ENCODE measurements at regions not wholly inside any gene's neighbourhood (a gene's known extent, or its start where the extent isn't known, plus 50 kb on each side); places are given as distances from the start of the nearest gene placed in this dataset.
"Not testable (repeated sequence)": the region's sequence is repeated elsewhere in the genome, so short reads cannot be mapped to it uniquely, and the experiment has no call there.

DNA sequence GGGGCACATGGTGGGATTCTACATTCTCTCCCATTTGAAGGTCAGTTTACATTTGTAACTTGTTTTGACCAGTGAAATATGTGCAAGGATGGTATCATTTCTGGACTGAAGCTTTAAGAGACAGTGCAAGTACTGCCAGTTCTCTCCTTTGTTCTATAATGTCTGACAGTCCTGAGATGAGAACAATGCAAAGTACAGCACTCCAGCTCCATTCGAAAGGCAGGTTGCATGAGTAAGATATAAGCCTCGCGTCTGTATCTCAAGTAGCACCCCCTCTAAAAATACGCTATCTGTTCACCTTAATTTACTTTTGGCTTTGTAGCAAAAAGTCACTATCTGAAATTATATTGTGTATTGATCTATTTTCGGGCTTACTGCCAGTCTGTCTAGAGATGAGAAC, 1122.2 kb upstream of the TMEM132C start:
- no peak for DNase-seq (ENCODE audit: low spot score)

DNA sequence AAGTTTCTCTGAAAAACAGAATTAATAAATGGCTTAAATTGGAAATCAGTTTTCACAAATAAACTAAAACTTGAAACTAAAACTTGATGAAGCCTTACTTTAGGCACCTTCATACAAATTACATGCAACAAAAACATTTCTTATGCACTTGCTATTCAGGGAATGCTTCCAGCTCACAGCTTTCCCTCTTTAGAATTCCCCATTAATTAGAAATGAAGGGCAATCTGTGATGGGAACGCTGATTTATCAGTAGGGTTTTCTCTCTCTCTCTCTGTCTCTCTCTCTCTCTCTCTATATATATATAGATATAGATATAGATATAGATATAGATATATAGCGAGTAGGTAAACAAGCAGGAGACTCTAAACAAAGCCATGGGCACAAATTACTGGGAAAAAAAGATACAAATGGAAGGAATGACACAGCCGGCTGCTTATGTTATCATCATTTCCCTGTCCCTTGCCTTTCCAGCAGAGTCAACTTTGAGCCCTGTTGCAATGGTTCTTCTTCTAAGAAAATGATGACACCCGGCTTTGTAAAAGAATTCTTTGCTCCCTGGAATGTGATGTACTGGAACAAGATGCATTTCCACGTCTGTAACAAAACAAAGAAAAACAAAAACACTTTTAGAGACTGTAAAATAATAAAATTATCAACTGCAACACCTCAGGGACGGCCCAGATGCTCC, 1121.6 kb upstream of the TMEM132C start:
- DNase-seq (ENCODE audit: low spot score): no peak

DNA sequence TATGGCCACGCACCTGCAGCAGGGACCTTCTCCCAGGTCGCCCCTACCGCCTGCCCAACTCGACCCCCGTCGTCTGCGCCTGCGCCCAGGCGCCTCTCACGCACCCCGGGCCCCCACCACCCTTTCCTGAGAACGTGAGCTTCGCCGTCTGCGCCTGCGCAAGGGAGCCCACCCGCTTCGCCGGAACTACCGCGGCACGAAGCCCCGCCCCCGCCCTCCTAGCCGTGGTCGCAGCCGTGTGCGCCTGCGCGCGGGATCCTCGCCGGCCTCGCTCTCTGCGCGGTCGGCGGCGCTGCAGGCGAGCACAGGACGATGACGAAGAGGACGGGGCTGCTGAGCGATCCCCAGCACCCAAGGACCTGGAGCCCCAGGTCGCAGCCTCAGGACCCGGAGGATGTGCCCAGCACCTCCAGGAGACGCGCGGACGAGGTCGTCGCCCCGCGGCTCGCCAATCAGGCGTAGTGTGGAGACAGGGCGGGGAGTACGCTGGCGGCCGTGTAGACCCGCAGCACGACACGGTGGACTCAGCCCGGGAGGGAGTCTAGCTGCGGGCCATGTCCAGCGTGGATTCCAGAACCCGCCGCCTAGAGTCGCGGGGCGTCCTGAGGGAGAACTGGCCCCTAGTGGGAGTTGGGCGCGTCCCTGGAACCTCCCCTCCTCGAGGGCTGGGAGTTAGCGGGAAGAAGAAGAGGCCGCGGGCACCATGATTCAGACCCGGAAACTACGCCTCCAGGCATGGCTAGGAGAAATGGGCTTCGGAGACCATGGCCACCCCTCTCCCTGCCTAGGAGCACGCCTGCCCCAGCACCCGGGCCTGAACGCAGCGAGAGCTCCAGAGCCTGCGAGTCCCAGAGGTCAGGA, 1120.8 kb upstream of the TMEM132C start:
- DNase-seq (ENCODE audit: low spot score): peak; percentile 74

DNA sequence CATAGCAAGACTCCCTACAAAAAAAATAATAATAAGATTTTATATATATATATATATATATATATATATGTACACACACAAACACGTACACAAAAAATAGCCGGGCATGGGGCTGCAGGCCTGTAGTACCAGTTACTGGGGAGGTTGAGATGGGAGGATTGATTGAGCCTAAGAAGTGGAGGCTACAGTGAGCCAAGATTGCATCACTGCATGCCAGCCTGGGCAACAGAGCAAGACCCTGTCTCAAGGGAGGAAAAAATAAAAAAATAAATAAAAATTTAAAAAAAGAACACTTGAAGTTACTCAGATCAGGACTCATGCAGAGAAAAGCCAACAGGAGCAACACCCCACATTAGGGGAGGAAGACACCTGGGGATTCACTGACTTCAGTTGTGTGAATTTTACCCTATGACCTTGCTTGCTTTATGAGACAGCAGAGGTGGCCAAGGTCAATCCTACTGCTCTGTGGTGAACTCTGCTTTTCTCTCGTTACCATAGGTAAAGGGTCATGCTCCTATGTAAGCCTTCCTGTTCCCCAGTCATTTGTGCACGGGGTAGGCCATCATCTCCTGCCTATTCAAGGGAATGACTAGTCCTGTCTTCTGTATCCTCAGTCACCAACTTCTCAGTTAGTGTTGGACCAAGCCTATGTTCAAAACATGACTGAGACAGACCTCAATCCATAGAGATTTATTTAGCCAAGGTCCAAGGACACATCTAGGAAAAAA, 1119.8 kb upstream of the TMEM132C start:
- no peak for DNase-seq (ENCODE audit: low spot score)

DNA sequence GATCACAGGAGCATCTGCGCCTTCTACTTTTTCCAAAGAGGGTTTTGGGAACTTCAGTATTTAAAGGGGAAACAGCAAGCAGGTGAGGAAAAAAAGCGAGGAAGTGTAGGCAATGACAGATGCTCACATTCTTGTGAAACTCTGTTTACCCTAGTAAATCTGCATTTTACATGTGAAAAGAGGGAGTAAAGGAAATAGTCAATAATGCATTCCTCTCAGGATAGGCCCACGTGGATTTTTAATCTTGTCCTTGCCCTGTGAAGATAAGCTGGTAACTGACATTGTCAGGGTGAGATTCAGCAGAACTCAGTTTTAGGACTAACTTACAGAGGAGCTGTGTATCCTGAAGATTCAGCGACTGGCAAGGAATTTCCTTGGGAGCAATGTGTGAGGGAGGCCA, 1119.2 kb upstream of the TMEM132C start:
- no peak for DNase-seq (ENCODE audit: low spot score)

DNA sequence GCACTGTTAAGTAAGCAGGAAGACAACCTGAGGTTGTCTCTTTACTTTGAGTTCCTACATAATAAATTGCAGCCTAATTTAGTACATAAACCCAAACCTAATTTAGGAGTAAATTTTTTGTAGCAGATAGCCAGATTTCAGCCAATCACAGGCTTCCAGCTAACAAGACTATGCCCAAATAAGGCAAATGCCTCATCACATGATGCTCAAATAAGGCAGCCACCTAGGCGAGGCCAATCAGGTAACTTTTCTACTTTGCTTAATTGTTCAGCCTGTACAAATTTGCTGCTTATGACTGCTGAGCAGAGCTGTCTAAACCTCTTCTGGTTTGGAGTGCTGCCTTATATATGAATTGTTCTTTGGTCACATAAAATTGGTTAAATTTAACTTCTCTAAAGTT, 1118.7 kb upstream of the TMEM132C start:
- no peak for DNase-seq (ENCODE audit: low spot score)

DNA sequence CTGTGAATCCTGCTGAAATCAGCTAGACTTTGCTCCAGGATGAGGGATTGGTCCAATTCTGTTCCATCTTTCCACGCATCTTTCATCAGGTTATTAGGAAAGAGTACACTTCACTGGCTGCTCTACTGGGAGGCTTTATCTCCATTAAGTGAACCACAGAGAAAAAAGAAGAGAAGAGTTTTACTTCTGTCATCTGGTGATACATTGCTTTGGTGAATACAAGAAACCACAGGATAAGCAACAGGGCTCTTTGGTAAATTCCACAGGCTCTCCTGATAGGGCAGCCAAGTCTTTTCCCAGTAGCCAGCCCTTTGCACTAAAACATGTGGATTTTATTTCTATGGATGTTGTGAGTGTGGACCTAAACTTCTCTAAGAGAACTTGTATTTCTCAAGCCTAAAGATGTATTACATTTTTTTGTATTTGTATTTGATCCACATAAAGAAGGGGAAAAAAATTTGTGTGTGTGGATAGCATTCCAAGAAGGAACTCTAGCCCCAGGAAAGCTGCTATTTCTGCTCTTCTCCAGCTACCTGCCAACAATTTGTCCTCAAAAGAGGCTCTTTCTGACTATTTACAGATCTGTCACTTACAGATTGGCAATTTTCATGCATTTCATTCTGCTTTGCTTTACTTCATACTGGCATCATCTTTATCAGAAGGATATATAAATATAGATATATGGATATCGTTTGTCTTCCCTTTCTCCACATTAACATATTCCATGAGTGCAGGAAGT, 1117.6 kb upstream of the TMEM132C start:
- DNase-seq (ENCODE audit: low spot score): no peak

DNA sequence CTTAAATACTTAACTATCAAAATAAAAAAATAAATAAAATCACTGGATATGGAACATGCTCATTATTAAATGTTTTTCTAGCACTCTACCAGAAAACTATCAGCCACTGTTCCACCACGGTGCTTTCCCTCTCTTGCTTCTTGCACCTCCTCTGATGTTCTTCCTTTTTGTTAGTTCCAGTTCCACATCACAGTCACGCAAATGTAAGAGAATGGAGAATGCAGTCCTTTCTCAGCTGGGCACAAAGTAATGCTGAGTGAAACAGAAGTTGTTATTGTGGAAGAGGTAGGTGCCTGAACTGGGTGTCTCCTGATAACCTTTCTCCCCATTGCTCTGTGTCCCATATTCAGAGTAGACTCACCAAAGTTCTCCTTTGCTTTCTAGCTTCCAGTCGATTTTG, 1116.9 kb upstream of the TMEM132C start:
- no peak for DNase-seq (ENCODE audit: low spot score)

DNA sequence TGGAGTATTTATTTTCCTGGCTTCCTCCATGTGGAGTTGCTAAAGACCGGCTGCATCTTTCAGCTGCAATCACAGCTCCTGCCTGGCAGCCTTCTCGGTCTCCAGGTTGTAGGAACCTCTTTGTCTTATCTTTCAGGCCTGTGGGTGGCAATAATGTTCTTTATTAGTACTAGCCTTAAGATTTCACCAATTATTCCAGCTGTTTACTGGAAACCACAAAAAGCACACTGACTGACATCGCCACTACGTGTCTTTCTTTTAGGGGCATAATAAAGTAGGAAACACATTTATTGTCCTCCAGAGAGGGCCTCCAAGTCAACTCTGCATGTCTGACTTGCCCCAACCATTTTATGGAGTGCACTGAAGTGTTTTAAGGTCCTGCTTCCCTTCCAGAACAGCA, 1116.5 kb upstream of the TMEM132C start:
- no peak for DNase-seq (ENCODE audit: low spot score)

DNA sequence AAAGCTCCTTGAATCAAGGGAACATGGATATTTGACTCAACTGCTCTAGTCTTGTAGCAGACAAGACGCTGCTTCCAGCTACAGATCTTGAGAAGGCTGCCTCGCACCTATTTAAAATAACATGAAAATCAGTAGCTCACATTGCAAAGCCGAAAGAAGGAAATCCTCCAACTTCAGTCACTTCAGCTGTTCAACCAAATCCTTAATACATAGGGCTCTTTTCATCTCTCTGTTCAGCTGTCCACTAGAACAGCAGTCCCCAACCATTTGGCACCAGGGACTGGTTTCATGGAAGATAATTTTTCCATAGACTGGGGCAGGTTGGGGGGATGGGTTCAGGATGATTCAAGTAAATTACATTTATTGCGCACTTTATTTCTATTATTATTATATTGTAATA, 1116.0 kb upstream of the TMEM132C start:
- DNase-seq (ENCODE audit: low spot score): no peak

DNA sequence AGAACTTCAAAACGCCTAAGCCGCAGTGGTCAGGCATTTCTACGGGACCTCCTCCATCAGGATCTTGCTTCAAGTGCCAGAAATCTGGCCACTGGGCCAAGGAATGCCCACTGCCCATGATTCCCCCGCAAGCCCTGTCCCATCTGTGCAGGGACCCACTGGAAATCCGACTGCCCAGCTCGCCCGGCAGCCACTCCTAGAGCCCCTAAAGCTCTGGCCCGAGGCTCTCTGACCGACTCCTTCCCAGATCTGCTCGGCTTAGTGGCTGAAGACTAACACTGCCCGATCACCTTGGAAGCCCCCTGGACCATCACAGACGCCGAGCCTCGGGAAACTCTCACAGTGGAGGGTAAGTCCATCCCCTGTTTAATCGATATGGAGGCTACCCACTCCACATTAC, 1113.0 kb upstream of the TMEM132C start:
- no peak for DNase-seq (ENCODE audit: low spot score)

DNA sequence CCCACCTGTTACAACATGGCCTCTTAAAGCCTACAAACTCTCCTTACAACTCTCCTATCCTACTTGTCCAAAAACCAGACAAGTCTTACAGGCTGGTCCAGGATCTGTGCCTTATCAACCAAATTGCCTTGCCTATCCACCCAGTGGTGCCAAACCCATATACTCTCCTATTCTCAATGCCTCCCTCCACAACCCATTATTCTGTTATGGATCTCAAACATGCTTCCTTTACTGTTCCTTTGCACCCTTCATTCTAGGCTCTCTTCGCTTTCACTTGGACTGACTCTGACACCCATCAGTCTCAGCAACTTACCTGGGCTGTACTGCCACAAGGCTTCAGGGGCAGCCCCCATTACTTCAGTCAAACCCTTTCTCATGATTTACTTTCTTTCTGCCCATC, 1112.1 kb upstream of the TMEM132C start:
- not testable (repeated sequence) for DNase-seq (ENCODE audit: low spot score)

DNA sequence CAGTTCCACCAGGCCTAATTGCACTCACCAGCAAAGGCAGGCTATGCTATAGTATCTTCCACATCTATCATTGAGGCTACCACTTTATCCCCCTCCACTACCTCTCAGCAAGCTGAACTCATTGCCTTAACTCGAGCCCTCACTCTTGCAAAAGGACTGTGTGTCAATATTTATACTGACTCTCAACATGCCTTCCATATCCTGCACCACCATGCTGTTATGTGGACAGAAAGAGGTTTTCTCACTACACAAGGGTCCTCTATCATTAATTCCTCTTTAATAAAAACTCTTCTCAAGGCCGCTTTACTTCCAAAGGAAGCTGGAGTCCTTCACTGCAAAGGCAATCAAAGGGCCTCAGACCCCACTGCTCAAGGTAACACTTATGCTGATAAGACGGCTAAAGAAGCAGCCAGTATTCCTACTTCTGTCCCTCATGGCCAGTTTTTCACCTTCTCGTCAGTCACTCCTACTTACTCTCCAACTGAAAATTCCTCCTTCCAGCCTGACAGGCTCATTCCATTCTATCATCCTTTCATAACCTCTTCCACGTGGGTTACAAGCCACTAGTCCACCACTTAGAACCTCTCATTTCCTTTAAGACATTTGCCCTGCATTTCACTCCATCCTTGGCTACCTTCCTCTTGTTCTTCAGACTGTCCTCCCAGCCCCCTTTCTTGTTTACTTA, 1110.9 kb upstream of the TMEM132C start:
- DNase-seq (ENCODE audit: low spot score): not testable (repeated sequence)

DNA sequence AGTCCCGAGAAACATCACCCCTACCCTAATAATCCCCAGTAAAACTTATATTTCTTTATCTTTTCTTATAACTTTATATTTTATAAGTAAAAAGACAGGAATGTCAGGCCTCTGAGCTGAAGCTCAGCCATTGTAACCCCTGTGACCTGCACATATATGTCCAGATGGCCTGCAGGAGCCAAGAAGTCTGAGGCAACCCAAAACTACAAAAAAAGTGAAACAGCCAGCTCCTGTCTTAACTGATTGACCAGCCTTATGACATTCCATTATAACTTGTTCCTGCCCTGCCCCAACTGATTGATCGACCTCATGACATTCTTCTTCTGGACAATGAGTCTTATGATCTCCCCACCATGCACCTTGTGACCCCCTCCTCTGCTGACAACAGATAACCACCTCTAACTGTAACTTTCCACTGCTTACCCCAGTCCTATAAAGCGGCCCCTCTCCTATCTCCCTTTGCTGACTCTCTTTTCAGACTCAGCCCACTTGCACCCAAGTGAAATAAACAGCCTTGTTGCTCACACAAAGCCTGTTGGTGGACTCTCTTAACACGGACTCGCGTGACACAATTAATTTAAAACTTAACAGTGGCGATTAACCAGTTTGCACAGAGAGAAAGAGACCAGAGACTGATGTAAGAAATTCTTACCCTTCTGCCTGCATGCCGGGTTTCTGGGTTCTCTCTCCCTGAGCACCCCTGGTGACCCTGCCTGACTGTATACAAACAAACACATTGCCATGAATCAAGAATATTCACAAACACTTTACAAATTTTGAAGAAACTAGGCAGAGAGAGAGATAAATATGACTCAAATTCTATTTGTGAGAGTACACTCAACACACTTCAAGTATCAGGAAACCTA, 1109.2 kb upstream of the TMEM132C start:
- not testable (repeated sequence) for DNase-seq (ENCODE audit: low spot score)

DNA sequence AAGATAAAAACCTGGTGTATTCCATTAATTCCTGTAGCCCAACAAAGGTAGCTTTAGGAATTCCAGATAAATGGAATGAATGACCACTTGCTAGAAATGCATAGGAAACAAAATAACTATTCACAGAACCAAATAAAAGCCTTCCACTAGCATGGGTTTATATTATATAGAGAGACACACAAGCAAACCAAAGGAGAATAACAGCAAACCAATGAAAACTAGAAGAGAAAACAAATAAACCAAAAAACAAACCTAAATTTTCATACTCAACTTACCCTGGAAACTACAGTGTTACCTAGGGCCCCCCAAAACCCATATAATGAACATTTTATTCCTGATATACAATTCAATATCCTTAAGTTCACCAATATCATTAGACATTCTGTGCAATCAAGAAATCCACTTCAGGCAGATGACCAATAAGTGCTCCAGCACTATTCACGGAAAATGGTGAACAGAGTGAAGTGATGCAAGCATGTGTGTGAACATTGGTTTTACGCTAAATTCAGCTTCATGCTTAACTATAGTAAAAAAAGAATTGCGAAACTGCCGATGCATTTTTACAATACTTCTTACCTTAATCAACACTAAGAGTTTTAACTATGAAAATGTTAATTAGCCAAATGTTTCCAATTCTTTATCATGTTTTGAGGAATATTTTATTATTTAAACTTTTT, 1108.4 kb upstream of the TMEM132C start:
- DNase-seq (ENCODE audit: low spot score): no peak

DNA sequence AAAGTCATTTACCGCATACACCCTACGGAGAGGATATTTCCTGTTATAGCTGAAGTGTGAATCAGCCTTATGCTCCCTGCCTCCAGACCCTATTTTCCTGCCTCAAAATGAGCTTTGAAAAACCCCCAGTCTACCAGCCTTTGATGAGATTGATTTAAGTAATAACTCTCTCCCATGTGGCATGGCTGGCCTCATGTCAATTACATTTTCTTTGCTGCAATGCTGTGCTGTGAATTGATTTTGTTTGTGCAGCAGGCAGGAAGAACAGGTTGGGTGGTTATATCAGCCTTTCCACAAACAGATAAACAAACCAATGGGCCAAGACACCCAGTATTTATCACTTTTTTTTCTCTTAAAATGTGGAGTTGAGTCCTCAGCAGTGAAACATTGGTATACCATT, 1105.5 kb upstream of the TMEM132C start:
- DNase-seq (ENCODE audit: low spot score): no peak

DNA sequence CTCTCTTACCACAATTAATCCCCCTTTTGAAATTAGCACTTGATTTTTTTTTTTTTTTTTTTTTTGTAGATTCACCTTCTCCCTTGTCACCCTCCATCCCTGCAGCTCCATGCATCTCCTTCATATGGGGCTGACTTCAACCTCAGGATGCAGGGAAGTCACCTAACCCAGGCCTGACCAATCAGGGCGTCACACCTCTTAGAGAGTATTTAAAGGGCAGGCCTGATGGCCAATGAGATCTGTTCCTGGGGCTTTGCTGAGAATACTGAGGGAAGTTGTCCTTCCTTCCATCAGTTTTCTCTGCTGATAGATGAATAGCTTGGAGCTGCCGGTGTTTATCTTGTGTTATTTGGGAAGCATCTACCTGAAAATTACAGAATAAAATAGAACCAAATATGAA, 1104.7 kb upstream of the TMEM132C start:
- no peak for DNase-seq (ENCODE audit: low spot score)

DNA sequence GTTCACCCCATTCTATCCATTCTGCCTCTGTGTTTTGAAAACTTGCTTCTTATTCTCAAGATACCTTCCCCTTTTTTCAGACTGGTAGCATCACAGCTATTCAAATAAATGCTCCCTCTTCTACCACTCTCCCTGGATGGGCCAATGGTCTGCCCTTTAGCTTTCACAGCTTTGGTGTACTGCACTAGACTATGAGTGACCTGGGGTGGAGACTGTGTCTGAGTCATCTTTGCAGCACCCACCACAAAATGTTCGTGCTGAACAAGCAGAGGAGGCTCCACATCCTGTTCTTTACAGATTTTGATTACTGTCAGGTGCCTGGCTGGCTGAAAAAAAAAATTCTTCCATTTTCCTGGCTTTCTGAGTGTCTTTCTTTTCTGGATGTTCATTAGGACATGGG, 1104.1 kb upstream of the TMEM132C start:
- peak; percentile 81 for DNase-seq (ENCODE audit: low spot score)

DNA sequence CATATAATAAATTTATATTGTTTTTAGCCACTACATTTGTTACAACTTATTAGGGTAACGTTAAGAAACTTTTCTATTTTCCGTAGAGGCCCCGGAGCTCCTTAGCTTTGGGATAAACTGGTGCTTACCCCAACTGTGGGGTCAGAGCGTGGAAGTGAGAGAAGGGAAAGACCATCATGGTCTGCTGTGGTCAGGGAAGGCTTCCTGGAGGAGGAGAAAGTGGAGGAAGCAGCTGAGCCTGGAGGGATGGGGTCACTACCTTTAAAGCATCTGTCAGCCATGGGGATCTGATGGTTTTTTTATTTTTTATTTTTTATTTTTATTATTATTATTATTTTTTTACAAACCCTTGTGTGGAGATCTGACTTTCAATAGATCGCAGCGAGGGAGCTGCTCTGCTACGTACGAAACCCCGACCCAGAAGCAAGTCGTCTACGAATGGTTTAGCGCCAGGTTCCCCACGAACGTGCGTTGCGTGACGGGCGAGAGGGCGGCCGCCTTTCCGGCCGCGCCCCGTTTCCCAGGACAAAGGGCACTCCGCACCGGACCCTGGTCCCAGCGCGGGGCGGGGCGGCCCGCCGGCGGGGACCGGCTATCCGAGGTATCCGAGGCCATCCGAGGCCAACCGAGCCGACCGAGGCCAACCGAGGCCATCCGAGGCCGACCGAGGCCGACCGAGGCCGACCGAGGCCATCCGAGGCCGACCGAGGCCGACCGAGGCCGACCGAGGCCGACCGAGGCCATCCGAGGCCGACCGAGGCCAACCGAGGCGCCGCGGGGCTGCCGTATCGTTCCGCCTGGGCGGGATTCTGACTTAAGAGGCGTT, 1101.2 kb upstream of the TMEM132C start:
- DNase-seq (ENCODE audit: low spot score): peak; percentile 93
